HG02973 (cell line): ENCODE measurements at regions not wholly inside any gene's neighbourhood (a gene's known extent, or its start where the extent isn't known, plus 50 kb on each side); places are given as distances from the start of the nearest gene placed in this dataset.
"Not testable (repeated sequence)": the region's sequence is repeated elsewhere in the genome, so short reads cannot be mapped to it uniquely, and the experiment has no call there.

ENCODE experiments used
- ATAC-seq: cut with Tn5 transposase; IDR thresholded peaks from one replicate; pipeline ENCODE4 v1.9.1; 2021; ENCODE audit warnings: moderate library complexity; ENCODE audit not compliant: unreplicated experiment

GRCh38 chr5:67722582-67722981, 493.0 kb upstream of the PIK3R1 start:
- ATAC-seq, result not testable (repeated sequence)

- no peak for ATAC-seq
Observed at GRCh38 chr5:67720162-67720772, 495.3 kb upstream of the PIK3R1 start.

- ATAC-seq, result no peak
Observed at GRCh38 chr5:67702008-67702407, 505.4 kb upstream of the CD180 start.

GRCh38 chr5:67699560-67699959, 503.0 kb upstream of the CD180 start:
- ATAC-seq, result no peak

DNA sequence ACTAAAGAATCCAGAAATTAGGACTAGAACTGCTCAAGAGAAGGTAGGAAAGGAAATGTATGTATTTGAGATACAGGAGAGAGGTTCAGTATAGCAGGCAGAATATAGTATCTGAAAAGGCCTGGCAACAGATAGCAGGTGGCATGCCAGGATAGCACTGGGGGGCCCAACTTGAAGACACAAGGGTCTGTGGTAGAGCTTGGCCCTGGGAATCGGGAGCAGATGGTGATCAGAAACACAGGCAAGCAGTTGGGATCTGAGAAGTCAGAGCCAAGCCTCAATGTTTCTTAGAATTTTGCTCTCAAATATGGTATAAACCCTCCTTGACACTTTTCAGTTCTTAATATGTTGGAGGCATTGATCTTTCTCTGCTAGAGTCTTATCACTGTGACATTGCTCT, 499.8 kb upstream of the CD180 start:
- ATAC-seq, result no peak

- ATAC-seq, result no peak
Observed at GRCh38 chr5:67695369-67695768, 498.8 kb upstream of the CD180 start.

DNA sequence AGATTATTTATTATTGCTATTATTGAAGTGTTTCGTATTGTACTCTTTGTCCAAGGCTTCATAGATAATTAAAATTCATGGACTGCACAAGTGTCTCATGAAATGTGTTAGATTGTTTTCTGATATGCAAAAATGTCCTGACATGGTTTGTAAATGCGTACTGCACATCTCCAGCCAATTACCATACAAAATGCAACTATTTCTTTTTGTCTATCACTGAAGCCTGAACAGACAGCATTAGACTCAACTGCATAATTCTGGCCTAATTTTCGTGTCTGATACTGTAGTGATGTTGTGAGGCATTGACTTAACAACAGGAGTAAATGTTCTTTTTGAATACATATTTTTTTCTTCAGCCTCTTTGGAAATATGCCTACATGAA, 498.2 kb upstream of the CD180 start:
- ATAC-seq, result no peak

DNA sequence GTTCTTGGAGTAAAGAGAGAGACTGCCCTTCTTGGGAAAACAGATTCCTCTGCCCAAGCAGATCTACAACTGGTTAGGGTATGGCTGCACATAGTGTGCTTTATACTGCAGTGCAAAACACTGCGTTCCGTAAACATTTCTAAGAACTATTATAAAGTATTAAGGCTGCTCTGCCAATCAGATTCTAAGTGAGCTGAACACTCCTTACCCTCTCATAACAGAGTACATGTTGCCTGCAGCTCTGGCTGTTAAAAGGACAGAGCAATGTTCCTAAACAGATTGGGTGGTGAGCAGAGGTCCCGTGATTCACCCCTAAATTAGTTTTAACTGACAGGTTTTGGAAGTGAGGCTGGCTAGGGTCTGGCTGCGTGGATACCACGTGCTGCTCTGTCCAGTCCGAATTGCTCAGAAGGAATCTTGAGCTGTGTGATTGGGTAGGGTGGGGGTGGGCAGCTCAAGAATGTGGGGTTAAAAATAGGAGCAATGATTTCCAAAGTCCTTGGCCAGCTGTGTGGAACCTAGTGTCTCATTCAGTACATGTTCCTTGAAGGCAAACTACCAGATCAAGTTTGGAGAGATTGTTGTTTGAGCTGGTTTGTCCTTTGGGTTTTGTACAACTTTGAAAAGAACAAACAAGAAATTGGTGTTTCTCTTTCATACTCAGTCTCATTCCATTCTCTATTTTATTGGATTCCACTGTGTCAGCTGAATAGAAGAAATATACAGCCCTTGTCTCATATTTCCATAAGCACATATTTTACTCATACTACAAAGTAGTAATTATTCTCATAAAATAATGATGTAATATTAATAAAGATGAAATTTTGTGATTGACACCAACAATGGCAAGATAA, 497.6 kb upstream of the CD180 start:
- no peak for ATAC-seq

DNA sequence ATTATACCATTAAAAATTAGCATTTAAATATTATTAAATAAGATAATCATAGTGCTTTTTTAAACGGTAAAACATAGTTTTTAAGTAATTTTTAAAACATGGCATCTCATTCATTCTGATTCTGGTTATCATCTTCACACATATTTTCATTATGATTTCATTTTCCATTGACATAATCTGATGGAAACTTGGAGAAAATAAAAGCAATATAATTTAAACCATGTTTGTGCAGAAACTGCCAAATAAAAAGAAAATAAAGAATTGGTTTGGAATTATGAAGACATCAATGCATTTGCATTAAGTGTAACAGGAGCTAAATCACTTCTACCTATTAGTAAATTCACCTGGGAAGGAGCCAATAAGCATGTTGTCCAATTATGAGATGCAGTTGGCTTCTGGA, 490.1 kb upstream of the CD180 start:
- no peak for ATAC-seq

DNA sequence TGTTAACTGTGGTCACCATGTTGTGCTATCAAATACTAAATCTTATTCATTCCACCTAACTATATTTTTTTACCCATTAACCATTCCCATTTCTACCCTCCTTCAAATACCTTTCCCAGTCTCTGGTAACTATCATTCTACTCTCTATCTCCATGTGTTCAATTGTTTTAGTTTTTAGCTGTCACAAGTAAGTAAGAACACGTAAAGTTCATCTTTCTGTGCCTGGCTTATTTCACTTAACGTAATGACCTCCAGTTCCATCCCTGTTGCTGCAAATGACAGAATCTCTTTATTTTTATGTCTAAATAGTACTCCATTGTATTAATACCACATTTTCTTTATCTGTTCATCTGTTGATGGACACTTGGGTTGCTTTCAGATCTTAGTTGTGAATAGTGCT, 485.1 kb upstream of the CD180 start:
- ATAC-seq, result no peak

GRCh38 chr5:67680099-67680498, 483.5 kb upstream of the CD180 start:
- no peak for ATAC-seq

DNA sequence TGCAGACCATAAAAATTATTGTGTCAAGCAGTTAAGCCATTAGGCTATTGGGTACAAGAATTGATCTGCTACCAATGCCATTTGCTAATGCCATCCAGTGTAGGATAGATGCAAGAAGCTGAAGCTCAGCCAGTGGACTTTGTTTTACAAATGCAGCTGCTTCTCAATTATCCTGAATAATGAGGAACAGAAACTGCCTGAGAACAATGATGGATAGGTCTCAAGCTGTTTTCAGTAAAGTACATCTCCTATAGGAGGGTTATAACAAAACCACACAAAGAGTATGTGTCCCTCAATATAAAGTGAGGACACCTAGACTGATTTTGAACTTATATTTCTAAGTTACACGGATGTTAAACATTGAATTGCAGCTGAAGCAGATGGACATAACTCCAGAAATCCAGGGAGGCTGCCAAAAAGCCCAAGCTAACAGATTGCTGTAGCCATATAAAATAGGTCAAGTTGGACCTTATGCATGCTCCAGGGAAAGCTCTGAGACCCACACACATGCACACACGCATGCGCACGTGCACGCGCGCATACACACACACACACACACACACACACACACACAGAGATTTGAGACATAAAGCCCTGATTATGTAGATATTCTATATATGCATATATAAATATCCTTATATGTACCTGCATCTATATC, 482.7 kb upstream of the CD180 start:
- ATAC-seq, result no peak

GRCh38 chr5:67678594-67678993, 482.0 kb upstream of the CD180 start:
- no peak for ATAC-seq

DNA sequence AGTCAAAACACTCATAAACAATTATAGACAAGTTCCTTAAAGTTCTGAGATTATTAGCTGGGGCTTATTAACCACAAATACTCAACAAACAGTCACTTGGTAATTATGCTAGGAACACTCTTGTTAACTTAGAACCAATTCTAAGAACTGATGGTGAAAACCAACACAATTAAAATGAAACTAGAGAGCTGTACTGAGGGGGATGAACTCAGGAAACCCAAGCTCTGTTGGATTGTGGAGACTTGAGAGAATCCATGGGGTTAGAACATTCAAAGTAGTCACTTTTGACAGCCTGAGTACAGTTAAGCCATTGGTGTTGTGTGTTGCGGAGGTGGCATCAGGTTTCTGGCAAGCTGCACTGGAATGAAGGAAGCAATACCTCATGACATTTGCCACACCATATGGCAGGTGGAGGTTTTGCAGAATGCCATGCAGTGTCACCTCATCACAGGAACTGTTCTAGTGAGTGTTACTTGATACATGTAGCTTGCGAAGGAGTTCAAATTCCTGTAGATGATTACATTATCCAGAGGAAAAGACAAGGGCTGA, 480.9 kb upstream of the CD180 start:
- ATAC-seq, result no peak

DNA sequence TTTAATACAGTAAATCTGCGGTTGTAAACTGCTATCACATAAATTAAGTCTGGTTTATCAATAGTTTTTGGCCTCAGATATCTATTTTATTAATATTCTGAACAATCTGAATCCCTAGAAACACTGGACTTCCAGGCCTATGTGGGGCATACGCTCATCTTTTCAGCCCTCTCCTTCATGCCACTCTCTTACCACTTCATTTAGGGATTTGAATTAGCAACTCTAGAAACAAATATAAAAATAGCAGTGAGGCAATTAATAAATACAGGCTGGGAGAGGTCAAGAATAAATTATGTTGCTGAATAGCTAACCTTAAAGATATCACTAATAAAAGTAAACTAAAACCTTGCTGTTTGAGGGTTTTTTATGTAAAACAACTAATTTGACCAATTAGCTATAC, 480.3 kb upstream of the CD180 start:
- no peak for ATAC-seq

DNA sequence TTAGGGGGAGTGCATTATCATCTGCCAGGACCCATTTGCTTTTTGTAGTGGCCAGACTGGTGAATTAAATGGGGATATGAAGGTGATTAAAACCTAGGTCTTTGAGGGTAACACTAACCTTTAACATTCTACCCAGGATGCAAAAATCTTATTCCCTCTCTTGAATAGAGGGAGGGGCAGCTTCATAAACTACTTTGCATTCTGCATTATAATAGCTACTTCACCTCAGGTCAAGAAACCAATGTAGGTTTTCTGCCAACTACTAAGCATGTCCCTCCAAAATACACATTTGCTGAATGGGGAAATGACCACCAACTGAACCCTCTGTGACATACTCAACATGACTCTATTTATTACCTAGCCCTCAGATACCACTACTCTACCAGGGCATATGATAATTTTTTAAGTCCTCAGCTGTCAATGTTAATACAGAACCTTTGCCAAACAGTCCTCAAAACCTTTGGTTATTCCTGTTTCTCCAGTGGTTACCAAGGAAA, 477.6 kb upstream of the CD180 start:
- no peak for ATAC-seq

DNA sequence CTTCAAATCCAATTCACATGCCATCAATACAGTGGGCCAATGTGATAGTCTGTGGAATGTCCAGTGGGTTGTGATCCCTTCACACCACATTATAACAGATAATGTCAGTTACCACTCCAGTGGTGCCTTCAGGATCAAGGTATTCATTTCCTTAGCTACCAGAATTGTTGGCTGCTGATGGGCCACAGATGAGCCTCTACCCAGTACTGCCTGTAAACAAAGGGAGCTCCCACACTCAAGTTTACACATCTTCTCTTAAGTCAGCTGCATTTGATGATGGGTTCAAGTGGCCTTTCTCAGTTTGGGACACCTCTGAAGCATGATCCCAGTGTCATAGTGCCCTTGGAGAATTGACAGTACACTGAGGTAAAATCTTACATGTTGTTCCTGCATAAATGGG, 477.0 kb upstream of the CD180 start:
- no peak for ATAC-seq

DNA sequence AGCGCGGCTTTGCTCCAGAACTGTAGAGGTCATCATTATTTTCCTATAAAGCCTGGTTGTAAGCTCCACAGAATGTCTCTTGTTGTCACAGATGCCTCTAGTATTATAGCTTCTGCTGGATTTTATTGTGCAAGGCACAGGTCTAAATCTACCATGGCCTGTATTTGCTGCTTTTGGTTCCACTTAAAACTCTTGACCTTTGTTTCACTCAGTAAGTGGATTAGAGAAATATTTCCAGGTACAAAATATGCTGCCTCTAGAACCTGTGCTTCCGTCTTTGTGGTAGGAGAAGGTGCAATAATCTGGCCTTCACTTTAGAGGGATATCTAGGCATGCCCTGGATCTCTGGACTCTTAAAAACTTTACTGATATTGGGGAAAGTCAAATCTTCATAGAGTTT, 476.6 kb upstream of the CD180 start:
- ATAC-seq, result no peak

GRCh38 chr5:67672636-67673035, 476.0 kb upstream of the CD180 start:
- ATAC-seq, result no peak

DNA sequence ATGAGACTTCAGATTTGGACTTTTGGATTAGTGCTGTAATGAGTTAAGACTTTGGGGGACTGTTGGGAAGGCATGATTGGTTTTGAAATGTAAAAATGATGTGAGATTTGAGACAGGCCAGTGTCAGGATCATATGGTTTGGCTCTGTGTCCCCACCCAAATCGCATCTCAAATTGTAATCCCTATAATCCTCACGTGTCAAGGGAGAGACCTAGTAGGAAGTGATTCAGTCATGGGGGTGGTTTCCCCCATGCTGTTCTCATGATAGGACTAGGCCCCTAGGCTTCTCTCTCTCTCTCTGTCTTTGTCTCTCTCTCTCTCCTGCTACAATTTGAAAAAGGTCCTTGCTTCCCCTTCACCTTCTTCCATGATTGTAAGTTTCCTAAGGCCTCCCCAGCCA, 473.3 kb upstream of the CD180 start:
- ATAC-seq, result no peak

GRCh38 chr5:67660149-67660548, 463.6 kb upstream of the CD180 start:
- ATAC-seq, result no peak

DNA sequence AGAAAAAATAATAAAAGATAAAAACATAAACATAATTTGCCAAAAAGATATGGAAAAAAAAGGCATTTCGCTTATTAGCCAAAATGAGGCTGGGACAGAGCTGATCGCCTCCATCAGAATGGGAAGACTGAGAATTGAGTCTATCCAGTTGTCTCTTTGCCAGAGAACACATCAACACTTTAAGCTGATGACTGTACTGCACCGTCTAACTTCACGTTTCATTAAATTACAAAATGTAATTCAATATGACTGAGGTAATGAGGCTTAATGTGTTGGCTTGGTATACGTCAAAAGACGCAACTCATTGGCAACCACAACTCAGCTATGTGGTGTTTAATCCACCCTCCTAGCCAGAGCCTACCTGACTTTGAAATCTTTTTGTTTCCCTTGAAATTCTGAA, 462.7 kb upstream of the CD180 start:
- no peak for ATAC-seq
